GM21576 (cell line): ENCODE measurements at regions not wholly inside any gene's neighbourhood (a gene's known extent, or its start where the extent isn't known, plus 50 kb on each side); places are given as distances from the start of the nearest gene placed in this dataset.

Source experiments
- ATAC-seq: cut with Tn5 transposase; IDR thresholded peaks from one replicate; pipeline ENCODE4 v1.9.1; 2021; ENCODE audit warnings: mild to moderate bottlenecking, moderate library complexity; ENCODE audit not compliant: unreplicated experiment

DNA sequence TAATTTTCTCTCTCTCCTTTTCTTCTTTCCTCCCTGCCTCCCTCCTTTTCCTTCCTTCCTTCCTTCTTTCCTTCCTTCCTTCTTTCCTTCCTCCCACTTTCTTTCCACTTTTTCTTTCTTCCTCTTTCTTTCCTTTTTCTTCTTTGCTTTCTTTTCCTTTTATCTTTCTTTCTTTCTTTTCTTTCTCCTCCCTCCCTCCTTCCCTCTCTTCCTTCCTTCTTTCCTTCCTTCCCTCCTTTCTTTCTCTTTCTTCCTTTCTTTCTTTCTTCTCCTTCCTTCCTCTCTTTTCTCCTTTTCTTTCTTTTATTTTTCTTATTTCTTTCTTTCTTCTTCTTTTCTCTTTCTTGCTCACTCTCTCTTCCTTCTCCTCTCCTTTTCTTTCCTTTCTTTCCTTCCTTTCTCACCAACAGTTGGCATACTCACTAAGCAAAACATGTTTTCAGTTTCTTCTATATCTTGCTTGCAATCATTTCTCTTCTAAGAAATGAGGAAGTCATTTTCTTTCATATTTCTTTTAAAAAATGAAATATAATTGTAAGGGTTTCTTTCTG, 97.1 kb upstream of the MAF start:
- no peak for ATAC-seq

GRCh38 chr16:79691007-79691406, 90.5 kb upstream of the MAF start:
- no peak for ATAC-seq

DNA sequence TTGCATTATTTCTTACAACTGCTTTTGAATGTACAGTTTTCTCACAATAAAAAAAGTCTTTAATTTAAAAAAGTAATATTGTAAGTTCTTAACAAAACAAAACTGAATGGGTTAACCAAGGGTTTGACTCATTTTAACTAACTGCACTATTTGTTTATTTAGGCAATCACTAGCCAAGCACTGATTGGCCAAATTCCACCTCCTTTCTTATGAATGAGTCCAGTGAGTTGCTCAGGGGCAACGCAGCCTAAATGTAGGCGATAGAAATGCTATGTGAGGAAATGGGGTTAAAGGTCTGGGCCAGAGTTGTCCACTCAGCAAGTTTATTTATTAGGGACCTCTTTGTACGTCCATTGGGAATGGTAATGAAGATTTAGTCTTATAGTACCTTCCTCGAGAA, 89.6 kb upstream of the MAF start:
- no peak for ATAC-seq

GRCh38 chr16:79687249-79688130, 87.0 kb upstream of the MAF start:
- no peak for ATAC-seq

GRCh38 chr16:79685871-79686270, 85.3 kb upstream of the MAF start:
- no peak for ATAC-seq

GRCh38 chr16:79679334-79679733, 78.8 kb upstream of the MAF start:
- ATAC-seq = no peak

GRCh38 chr16:79677799-79678530, 77.4 kb upstream of the MAF start:
- no peak for ATAC-seq

GRCh38 chr16:79673635-79674034, 73.1 kb upstream of the MAF start:
- no peak for ATAC-seq

DNA sequence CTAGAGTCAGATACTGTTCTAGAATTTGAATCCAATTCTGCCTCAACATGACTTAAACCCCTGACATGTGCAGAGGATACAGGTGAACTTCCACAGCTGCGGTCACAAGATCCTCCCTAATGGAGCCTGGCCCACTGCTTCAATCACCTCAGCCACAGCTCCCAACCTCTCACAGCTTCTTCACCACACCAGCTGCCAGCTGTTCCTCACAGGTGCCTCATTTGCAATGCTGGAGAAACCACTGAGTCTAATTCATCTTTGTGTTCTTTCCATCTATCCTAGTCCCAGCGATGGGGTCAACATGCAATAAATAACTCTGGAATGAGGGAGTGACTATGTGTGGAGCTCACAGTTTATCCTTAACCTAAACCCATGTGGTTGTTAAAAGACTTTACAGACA, 72.0 kb upstream of the MAF start:
- no peak for ATAC-seq

- no peak for ATAC-seq
Measured at GRCh38 chr16:79668502-79668901, 68.0 kb upstream of the MAF start.

GRCh38 chr16:79665970-79666369, 65.4 kb upstream of the MAF start:
- ATAC-seq = no peak

- no peak for ATAC-seq
Measured at GRCh38 chr16:79664407-79664806, 63.9 kb upstream of the MAF start.

GRCh38 chr16:79662669-79663313, 62.3 kb upstream of the MAF start:
- ATAC-seq = no peak

DNA sequence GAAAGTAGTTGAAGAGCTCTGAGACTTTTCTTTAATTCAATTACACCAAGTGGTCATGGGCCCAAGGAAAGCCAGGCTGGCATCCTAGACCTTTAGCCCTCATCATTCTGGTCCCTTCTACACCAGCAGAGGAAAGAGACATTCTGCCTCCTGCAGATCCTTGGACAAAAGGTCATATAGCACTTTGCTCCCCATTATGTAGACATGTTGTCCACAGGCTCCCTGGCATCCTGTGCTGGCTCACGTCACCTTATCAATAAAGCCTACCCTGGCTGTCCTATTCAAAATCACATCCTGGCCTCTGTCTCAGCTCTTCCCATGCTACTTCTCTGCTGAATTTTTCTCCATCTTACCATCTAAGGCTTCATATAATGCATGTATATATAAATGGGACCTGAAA, 61.6 kb upstream of the MAF start:
- ATAC-seq = no peak

DNA sequence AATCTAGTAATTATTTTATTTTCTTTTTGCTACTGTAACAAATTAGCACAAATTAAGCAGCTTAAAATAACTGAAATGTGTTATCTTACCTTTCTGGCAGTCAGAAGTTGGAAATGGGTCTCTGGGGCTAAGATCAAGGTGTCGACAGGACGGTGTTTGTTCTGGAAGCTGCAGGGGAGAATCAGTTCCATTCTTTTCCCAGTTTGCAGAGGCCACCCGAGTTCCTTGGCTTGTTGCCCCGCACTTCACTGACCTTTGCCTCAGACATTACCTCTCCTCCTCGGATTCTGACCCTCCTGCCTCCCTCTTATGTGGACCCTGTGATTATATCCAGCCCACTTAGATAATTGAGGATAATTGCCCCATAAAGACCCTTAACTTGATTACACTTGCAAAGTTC, 61.0 kb upstream of the MAF start:
- no peak for ATAC-seq

DNA sequence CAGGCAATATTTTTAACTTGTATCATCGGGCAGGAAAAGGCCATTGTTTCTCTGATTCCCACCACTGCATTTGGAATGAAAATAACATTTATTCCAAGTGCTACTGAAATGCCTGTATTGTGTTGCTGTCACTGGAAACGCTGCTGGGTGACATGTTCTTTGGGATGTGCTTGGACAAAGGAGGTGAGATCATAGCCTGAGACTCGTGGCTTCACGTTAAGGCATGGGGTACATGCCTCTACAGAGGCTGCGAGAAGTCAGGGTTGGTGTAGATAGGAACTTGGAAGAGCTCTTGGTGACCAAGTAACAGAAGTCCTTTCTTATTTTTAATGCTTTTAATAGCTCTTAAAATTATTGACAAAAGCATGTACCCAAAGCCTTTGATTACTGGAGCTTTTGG, 58.8 kb upstream of the MAF start:
- ATAC-seq = no peak

DNA sequence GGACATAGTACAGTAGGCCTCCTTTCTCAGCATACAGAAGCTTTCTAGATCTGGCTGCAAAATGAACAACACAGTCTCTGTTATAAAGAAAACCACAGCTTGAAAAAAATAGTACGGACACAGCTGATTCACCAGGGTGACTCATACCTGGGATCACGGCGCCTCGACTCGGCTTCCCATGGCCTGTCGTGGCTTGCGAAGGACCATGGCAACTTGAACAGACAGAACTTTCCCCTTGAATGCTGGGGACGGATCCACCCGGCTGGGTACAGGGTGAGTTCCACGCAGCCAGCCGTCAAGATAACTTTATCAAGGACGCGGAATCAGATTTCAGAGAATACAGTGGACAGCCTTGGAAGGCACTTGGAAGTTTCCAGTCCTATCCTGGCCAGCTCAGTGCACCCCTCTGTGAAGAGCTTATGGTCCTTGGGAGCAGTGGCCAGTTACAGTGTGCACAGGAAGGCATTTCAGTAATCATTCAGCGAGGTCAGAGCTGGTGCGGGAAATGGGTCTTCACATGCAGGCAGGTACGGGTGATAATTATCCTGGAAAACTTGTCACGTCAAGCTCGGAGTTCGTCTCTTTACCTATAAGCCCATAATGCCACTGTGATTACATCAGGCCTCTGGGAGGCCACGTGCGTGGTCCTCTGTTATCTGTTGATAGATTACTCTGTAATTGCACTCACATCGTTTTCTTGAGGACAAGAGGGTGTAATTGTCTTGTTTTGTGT, 57.9 kb upstream of the MAF start:
- ATAC-seq = no peak

DNA sequence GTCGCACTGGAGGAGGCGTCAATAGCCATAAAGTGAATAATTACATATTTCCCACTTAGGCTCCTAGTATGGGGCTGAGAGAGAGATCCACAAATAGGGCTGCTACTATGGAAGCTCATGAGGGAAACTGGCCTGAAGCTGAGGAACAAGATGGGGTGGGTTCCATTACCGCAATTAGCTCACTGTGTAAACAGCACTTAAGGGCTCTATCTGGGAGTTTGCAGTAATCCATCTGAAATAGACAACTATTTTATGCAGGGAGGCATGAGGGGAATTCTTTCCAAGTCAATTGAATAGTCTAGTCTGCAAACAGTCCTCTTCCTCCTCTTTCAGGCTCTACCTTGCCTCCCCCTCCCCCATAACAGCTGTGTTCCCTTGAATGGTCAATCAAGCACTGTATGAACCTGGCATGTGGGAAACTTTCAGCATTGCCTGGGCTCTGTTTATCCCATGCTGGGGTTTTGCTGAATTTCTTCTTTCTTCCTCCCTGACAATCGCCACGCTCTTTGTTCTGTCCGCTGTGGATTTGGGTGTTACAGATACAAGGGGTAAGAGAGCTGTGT, 56.1 kb upstream of the MAF start:
- no peak for ATAC-seq

DNA sequence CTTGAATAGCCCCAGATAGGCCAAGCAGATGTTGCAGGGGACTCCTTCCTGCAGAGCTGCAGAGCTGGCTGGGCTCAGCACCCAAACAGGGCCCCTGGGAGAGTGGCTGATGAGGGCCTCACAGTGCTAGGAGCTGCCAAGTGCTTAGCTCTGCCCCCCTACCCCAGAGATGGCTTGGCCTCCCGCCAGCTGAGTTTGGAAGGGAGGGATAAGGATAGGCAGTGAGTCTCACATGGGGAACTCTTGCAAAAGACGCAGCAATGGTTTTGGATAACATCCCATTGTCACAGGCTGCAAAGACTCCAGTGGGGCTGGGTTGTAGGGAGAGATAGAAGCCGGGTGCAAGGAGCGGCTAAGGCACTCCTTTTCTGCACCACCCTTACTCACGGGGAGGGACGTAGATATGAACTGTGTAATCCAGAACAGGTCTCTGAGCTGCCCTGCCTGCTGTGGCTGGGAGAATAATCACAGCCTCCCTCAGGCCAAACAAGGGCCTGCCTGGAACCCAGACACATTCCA, 52.9 kb upstream of the MAF start:
- ATAC-seq = no peak

DNA sequence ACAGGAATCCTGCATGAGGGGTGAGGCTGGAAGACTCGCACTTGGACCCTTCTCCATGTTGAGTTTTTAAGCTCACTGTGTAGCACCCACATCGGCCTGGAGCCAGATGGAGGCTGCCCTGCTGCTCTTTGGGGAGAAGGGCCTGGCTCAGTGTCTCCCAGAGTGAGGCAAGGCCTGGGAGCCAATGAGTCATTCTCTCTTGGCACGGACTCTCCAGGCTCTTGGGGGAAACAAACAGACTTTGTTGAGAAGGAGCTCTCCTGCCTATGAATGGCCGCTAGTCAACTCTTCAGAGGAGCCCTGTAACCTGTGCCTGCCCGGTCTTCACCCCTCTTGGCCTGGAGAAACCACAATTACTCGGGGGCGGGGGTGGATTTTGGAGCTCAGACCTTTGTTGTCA, 50.8 kb upstream of the MAF start:
- no peak for ATAC-seq
